ENCODE measurements at regions not wholly inside any gene's neighbourhood (a gene's known extent, or its start where the extent isn't known, plus 50 kb on each side); places are given as distances from the start of the nearest gene placed in this dataset.
"Not testable (repeated sequence)": the region's sequence is repeated elsewhere in the genome, so short reads cannot be mapped to it uniquely, and the experiment has no call there.

DNA sequence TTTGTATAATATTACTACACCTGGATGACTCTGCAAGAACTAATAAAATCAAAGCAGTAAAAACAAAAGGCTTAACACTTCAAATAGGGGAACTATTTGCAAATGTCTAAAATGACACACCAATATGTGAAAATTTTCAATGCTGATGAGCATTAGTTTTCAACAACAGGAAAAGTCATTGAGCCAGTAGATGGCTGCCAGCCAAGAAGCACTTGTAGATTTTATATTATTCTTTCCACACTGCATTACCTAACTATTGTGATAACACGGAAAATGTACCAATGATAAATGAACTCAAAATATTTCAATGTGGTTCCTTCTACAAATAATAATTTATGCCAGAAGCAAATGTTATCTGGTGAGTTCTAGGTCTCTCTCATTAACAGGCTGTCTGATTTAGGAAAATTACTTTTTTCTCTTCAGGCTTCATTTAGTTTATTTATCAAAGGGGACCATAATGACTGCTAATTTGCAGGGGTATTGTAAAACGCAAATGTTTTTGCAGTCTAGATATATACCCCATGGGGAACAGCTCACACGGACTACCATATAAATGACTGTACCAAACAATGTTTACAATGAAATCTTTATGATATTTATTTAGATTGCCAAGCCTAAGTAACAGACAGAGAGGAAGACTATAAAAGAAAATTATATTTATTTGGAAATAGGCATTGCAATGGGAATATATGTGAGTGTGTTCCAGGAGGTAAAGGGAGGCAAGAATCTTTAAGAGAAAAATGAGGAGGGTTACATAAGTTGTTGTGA, 407.8 kb downstream of the LIG4 start:
- intact Hi-C loops (cut with DNase I), result no loop called here
- DNase-seq (ENCODE audit: missing footprints) (no peak), ATAC-seq (no peak)

DNA sequence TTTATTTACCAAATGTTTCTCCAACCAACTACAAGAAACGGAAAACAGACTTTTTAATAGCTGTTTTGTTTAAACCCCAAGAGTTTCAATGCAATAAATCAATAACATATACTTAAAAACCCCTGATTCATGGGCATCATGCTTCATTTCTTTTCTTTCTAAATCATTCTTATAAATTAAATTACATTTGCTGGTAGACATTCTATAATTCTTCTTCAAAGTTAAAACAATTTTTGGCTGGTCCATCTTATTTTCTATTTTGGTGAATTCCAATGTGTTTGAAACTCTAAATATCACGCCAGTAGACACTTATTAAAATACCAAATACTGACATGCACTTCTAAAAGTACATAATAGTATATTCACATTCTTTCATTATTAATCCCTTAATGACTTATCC, 408.6 kb downstream of the LIG4 start:
- ATAC-seq, result no peak
- intact Hi-C loops (cut with DNase I), result no loop called here
- DNase-seq (ENCODE audit: missing footprints), result no peak

DNA sequence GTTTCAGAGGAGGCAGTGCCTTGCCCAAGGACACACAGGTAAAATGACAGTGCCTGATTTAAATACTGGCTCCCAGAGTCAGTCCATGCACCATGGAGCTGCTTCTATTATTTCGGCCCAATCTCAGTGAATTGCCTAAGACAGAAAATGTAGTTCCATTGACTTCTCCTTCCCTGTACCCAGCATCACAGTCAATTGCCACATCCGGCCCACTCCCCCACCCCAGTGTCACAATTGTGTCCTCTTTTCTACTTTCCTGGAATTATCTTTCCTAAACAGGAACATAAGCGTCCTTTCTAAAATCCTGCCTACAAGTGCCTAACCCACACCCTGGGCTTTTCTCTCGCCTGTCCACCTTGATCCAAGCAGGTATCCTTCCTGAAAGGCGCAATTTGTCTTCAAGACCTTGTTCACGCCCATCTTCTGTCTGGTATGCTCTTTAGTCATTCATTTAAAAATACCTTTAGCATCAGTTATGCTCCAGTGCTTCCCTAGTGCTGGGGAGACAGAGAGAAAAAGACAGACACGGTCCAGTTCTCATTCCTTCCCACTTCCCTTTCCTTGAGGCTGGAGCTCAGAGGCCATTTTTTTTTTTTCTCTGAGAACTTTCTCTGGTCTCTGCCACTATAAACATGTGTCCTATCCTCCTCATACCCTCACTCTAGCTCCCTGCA, 411.4 kb downstream of the LIG4 start:
- intact Hi-C loops (cut with DNase I), result no loop called here
- ATAC-seq (no peak), DNase-seq (ENCODE audit: missing footprints) (no peak)

DNA sequence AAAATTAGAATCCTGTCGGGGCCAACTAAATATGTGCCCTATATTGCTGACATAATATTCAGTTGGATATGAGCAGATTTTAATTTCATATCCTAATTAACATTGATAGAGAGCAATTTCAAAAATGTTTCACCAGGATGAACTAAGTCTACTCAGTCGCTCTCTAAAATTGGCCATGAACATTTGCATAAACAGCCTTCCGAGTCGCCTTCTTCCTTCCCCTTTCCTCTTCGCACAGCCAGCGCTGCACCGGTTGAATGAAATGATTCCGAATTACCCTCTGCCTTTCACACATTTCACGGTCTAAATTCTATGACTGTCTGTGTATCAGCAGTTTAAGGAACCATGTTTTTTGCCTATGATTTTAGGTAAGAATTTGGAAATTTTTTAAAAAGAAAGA, 413.7 kb downstream of the LIG4 start:
- DNase-seq (ENCODE audit: missing footprints) (no peak), ATAC-seq (no peak)
- intact Hi-C loops (cut with DNase I), result no loop called here

DNA sequence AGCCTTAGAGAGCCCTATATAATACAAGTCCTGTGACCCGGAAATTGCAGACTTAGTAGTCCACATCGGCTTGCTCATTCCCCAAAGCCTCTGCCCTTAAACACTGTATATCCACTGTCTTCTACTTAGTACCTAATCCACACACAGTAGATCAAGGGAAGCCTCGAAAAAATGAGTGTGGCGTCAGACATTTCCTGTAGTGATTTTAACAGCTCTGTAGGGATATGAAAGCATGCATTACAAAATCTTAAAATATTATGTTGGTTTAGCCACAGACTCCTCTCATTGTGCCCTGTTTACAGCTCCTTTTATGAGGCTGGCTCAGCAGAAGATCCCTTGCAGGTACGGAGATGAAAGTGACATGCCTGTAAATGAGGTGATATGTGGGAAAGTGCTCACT, 416.3 kb downstream of the LIG4 start:
- DNase-seq (ENCODE audit: missing footprints) (no peak), ATAC-seq (no peak)
- intact Hi-C loops (cut with DNase I), result no loop called here

DNA sequence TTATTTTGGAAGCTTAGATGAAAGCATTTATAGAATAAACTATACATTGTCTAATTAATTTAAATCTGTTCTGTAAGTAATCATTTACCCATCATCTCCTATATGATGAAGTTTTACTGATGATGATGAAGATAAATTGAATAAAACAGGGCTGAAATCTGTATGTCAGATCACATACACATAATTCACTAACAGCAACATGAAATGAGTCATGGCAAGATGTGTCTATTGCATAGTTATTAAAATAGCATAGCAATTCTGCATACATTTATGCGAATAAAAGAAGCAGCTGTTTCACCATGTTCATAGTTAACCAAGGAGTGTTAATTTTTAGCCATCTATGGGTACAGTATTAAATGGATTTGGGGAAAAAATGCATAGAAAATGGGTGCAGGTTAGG, 424.9 kb downstream of the LIG4 start:
- DNase-seq (ENCODE audit: missing footprints), result no peak
- intact Hi-C loops (cut with DNase I), result no loop called here
- no peak for ATAC-seq

DNA sequence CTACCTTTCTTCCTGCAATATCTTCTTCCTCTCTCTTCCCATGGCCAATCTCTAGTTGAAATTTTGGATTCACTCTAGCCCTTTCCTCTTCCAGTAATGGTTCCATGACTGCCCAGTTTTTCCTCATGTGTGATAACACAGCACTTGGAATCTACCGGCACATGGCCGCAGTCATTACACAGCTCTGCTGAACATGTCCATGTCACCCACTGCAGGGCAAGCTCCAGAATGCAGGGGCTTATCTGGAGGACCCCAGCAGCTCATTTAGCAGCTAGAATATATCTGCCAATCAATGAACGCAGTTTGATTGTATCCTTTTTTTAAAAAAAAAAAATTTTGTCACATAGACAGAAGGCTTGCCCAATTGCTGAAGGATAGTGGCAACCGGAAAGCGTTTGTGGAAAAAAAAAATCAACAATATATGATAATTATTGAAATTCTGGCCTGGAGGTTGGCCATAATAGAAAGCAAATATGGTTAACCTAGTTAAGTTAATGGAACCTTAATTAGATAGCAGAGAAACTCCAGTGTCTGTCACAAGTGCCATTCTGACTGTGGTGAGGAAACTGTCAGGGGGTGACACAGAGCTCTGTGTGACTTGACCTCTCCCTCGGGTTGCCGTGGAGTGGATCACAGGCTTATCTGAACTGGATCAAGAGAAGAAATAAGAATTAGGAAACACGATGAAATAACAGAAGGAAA, 426.7 kb downstream of the LIG4 start:
- no peak for DNase-seq (ENCODE audit: missing footprints)
- intact Hi-C loops (cut with DNase I), result no loop called here
- ATAC-seq, result no peak

DNA sequence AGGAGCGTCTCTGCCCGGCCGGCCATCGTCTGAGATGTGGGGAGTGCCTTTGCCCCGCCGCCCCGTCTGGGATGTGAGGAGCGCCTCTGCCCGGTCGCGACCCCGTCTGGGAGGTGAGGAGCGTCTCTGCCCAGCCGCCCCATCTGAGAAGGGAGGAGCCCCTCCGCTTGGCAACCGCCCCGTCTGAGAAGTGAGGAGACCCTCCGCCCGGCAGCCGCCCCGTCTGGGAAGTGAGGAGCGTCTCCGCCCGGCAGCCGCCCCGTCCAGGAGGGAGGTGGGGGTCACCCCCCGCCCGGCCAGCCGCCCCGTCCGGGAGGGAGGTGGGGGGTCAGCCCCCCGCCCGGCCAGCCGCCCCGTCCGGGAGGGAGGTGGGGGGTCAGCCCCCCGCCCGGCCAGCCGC, 432.7 kb downstream of the LIG4 start:
- ATAC-seq; intact Hi-C loops (cut with DNase I): not testable (repeated sequence)

DNA sequence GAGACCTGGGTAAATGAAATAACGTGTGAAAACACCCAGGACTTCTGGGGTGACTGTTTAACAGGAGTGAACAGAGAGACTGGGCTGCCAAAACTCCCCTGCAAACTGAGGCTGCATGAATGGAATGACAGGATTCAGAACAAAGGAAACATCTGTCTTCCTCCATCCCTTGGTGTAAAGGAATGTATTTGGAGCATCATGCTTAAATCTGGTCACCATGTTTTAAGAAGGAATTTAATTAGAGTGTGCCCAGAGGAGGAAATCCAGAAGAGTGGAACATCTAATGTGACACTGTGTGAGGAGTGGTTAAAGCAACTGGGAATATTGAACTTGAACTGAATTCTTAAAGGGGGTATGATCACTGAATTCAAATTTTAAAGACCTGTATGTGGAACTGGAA, 437.2 kb downstream of the LIG4 start:
- intact Hi-C loops (cut with DNase I), result no loop called here
- DNase-seq (ENCODE audit: missing footprints) (no peak), ATAC-seq (no peak)

More for the DNA sequence above, 432.7 kb downstream of the LIG4 start:
- not testable (repeated sequence) for DNase-seq (ENCODE audit: missing footprints)

DNA sequence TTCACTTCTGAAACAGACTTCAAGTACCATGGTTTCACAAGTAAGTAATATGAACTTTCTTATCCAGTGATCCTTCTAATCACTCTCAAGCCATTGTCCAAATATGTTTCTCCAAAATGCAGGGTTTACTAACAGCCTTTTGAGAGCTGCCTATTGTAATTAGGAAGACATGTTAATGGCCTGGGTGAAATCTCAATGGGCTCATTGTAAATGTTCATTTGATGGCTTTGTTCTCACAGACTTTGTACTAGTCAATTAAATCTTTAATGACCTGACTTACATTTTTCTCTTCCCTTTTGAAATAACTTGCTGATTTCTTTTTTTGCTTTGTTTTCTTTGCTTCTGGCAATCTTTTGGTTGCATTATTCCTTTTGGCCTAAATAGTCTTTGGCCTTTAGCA, 444.8 kb downstream of the LIG4 start:
- intact Hi-C loops (cut with DNase I), result no loop called here
- ATAC-seq (no peak), DNase-seq (ENCODE audit: missing footprints) (no peak)

DNA sequence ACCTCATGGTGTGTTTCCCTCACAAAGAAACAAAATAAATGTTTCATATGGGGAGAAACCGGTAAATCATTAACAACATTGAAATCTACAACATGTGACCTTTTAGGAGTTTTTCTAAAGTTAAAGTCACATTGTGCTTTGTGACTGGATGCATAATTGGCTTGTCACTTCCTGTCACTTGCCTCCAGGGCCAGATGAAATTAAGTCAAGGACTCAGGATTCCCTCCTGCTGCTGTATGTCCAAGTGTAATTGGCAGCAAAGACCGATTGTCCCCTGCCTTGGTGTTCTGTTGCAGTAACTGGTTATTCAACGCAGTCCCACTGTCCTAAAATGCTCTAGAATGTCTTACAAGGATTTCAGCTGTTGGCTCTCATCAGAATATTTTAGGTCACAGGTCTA, 448.2 kb downstream of the LIG4 start:
- intact Hi-C loops (cut with DNase I), result no loop called here
- ATAC-seq, result no peak
- DNase-seq (ENCODE audit: missing footprints), result no peak

DNA sequence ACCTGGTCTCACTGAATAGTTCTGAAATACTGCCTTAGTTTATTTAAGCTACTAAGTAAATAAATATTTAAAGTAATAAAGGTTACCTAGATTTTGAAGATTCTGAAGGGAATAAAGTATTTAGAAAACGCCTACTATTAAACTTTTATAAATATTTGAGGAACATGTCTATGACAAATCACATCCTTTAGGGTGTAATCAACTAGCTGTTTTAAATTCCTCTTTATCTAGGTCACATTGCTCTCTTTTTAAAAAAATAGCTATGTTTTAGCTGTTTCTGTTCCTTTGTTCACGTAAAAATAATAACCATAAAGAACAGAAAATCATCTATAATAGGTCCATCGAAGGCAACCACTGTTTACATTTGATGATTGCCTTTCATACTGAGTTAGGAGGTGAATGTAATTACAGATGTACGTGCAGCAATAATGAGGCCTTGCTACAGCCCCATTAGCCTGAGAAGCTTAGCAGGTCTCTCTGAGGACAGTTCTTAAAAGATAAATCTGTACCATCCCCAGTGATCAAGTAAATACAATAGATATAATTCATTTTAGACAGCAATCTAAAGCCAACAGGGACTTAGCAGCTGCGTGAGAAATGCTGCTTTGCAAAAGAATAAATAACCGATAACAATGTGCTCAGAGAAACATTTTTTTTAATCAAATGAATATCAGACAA, 449.5 kb downstream of the LIG4 start:
- ATAC-seq (no peak), DNase-seq (ENCODE audit: missing footprints) (no peak)
- intact Hi-C loops (cut with DNase I), result no loop called here

DNA sequence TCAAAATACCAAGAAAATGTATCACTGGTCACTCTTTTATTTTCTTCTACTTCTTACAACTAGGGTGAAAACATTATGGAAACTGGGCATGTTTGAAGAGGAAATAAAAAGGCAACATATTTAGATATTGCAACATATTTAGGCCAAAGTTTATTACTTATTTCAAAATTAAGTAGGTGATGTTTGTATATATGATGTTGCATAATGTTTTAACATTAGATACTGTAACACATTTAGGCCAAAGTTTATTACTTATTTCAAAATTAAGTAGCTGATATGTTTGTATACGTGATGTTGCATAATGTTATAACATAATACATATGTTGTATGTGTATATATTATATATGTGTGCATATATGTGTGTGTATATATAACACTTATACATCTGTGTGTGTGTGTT, 451.3 kb downstream of the LIG4 start:
- no peak for ATAC-seq
- intact Hi-C loops (cut with DNase I), result no loop called here

DNA sequence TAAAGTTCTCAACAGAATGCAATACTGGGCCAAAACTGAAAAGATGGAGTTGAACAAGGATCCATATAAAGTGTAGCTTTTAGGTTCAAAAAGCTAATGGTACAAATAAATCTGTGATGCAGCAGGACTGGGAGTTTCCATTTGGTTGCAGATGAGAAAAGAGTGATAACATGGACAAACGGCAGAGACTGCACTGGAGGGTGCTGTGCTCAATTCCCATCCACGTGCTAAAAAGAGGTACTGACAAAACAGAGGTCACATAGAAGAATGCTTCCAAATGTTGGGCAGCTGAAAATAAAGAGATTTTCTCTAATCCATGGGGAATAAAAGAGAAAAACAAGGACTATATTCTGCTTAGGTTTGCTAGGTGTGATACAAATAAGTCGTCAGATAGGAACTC, 461.6 kb downstream of the LIG4 start:
- ATAC-seq, result no peak
- DNase-seq (ENCODE audit: missing footprints), result no peak
- intact Hi-C loops (cut with DNase I), result no loop called here

More for the DNA sequence above, 451.3 kb downstream of the LIG4 start:
- no peak for DNase-seq (ENCODE audit: missing footprints)

DNA sequence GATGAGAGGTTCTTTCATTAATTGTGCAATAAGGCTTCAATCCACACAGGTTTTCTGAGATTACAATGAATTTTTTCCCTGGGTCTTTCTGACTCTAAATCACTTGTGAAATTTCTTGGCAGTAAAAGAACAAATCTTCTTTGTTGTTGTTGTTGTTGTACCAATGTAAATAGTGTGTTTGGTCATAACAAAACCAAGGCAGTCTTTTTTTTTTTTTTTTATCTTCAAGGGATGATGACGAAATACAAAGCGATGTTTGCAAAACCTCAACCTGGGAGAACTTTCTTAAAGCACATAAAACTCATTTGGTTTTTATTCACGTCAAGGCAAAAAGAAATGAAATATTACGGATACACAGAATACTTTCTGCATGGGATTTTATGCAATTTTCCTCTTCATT, 462.0 kb downstream of the LIG4 start:
- no peak for DNase-seq (ENCODE audit: missing footprints)
- intact Hi-C loops (cut with DNase I), result no loop called here
- no peak for ATAC-seq

DNA sequence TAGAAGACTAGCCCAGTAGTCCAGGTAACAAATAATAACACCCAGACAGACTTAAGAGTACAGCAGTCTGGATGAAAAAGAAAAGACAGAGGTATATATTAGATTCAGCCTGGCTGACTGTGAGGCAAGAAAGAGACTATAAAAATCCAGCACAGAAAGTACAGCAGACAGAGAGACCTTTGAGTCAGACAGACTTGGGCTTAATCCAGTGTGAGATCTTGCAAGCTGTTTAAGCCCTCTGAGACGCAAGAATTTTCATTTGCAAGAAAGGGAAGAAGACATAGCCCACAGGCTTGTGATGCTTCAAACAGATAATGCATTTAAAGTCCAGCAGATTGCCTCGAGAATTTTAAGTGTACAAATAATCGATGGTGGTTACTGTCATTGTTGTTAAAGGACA, 471.4 kb downstream of the LIG4 start:
- intact Hi-C loops (cut with DNase I), result no loop called here
- ATAC-seq, result no peak

DNA sequence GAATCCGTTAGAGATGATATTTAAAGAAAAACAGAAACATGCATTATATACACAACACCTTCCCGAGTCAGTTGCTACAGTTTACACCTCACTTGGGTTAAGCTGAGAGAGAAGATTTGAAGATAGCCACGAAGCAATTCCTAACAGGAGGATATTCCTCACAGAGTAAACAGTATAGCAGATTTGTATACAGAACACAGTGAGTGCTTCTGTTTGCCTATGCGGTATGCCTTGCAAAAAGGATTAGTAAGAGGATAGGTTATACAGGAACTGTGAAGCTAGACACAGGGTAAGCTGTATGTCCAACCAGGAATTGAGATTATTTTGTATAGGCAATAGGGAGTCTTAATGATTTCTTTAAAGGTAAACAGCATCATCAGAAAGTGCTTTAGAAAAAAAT, 471.8 kb downstream of the LIG4 start:
- intact Hi-C loops (cut with DNase I), result no loop called here
- no peak for DNase-seq (ENCODE audit: missing footprints)
- ATAC-seq, result no peak

More for the DNA sequence above, 471.4 kb downstream of the LIG4 start:
- DNase-seq (ENCODE audit: missing footprints), result no peak

DNA sequence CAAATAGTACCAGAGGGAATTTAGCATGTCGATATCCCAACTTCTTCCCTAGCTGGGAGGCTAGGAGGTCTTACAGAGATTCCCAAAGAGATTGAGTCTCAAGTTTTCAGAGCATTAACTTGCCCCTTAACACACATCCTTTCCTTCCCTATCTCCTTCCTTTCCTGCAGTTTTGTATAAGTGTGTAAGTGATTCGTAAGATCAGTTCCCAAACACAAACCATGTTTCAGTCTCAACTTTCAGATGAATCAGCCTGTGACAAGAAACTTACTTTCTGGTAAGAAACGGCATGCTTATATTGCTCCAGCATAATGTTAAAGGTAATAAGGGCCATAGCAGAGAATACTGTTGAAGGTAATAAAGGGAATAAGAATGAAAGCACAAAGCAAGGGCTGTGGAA, 472.2 kb downstream of the LIG4 start:
- intact Hi-C loops (cut with DNase I), result no loop called here
- ATAC-seq, result no peak
- DNase-seq (ENCODE audit: missing footprints), result no peak

DNA sequence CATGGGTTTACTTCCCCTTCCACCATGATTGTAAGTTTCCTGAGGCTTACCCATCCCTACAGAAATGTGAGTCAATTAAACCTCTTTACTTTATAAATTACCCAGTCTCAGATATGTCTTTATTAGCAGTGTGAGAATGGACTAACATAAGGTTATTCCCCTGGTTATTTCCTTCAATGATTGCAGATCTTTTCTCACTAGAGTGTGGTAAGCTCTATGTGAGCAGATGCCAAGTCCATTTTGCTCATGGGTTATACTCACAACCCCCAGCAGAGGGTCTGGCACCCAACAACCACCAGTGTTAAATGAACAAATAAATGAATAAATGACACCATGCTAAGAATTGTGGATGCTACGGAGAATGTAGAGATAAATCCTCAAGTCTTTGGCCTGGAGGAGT, 472.8 kb downstream of the LIG4 start:
- ATAC-seq (no peak), DNase-seq (ENCODE audit: missing footprints) (no peak)

DNA sequence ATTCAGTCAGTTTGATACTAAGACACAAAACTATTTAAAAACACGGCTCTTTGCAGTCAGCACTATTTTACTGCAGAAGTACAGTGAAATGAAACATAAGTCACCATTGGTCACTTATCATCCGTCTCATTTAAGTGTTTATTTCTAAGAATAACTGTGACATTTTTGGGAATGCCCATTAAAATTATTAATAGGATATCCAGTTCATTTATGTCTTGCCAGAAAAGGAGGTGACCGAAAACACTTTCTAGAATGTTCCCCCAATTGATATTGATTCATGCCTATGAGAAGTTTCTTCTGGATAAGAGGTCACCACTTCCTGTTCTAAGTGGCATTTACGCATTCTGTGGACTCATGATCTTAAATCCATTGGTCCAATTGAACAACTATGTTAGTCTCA, 477.3 kb downstream of the LIG4 start:
- intact Hi-C loops (cut with DNase I), result no loop called here
- ATAC-seq, result no peak
- no peak for DNase-seq (ENCODE audit: missing footprints)

More for the DNA sequence above, 472.8 kb downstream of the LIG4 start:
- intact Hi-C loops (cut with DNase I), result no loop called here
